GM18861 (cell line): ENCODE measurements at regions not wholly inside any gene's neighbourhood (a gene's known extent, or its start where the extent isn't known, plus 50 kb on each side); places are given as distances from the start of the nearest gene placed in this dataset.
"Not testable (repeated sequence)": the region's sequence is repeated elsewhere in the genome, so short reads cannot be mapped to it uniquely, and the experiment has no call there.

Experiments used
- ATAC-seq: cut with Tn5 transposase; IDR thresholded peaks from one replicate; pipeline ENCODE4 v1.9.1; 2021; ENCODE audit not compliant: unreplicated experiment

DNA sequence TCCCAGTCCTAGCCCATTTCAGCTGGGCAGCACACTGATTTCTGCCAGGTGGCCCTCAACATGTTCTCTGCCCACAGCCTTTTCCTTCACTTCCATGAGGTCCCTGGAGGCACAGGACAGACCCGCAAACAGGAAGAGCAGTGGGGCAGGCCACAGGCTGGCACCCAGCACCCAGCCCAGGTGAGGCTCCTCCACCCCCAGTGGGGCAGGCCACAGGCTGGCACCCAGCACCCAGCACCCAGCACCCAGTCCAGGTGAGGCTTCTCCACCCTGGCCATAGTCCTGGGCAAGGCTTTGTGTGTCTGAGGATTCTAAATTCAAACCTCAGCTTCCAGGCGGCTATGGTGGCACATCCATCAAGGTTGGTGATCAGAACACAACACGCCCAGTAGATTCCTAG is 1413.0 kb downstream of the BRD1 start:
- ATAC-seq = no peak

DNA sequence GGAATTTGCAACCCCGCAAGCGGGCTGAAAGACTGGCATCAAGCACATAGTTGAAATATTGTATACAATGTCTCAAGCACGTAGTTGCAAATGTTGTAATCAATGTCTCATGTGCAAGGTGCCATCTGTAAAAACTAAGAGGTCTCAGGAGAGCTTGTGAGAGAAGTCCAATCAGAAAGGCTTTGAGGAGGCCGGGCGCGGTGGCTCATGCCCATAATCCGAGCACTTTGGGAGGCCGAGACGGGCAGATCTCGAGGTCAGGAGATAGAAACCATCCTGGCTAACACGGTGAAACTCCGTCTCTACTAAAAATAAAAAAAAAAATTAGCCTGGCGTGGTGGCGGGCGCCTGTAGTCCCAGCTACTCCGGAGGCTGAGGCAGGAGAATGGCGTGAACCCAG is 1414.7 kb downstream of the BRD1 start:
- not testable (repeated sequence) for ATAC-seq

DNA sequence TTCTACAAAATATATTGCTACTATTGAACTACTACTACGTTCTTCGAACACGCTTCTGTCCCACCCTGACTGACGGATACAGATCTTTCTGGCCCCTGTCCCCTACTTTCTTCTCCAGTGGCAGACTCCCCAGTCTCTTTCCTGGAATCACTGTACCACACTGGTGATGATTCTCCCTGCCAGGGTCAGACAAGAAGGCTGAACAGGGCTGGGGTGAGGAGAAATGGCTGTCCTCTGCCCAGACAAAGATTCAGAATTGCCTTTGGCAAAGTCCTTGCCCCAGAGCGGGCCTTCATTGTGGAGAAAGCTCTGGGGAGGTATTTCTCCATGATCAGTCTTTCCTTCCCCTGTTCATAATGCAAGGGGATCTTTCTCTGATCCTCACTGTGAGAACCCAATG is 1417.1 kb downstream of the BRD1 start:
- no peak for ATAC-seq

DNA sequence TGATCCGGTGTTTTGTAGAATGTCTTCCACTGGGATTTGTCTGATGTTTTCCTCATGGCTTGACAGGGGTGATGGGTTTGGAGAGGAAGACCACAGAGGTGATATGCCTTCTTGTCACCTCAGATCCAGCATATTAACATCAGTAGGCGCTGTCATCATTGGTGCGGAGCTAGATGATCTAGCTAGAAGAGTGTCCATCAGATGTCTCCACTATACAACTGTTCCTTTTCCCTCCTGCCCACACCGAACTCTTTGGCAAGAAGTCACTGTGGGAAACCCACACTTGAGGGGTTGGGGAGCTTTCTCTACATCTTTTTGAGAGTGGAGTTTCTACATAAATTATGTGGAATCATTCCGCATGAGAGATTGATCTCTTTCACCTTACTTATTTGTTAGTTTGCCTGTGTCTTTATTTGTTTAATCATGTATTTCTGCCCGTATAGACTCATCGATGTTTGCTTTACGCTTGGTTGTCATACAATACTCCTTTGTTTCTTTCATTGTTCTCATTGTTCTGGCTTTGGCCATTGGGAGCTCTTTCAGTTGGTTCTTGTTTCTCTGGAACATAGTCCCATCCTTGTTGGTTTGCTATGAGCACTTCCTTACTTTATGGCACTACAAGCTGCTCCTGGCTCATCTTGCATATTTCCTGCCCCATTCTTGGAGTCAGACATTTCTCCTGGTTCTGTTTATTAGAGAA is 1420.3 kb downstream of the BRD1 start:
- ATAC-seq = no peak

DNA sequence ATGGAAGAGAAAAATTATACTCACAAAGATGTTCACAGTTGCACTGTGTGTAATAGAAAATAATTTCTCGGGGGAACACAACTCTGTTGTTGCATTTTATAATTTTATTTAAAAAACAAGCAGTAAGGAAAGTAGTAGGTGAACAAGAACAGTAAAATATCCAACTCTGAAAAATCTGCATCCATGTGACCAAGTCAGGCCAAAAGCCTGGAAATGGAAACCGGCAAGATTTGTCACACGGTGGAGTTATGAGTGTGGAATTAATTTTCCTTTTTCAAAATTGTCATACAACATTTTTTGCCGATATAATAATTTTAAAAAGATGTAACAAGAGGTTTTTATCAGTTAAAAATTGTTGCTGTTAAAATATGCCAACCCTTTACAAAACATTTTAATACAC is 1421.5 kb downstream of the BRD1 start:
- no peak for ATAC-seq

DNA sequence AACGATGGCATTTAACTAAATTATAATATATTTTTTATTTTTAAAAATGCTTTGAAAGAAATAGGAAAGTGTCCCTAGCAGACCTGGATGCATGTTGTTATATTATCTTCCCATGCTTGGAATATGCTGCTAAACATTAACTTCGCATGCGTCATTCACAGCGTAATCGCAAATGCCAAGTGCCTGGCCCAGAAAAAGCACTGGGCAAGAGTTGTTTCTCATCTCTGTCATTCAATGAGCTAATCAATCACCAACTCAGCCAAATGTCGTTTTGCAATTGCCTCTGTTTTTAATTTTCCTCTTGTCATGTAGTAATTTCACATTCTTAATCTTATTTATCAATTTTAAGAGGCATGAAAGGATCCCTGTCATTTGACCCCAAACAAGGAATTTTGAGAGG is 1421.9 kb downstream of the BRD1 start:
- ATAC-seq = no peak

DNA sequence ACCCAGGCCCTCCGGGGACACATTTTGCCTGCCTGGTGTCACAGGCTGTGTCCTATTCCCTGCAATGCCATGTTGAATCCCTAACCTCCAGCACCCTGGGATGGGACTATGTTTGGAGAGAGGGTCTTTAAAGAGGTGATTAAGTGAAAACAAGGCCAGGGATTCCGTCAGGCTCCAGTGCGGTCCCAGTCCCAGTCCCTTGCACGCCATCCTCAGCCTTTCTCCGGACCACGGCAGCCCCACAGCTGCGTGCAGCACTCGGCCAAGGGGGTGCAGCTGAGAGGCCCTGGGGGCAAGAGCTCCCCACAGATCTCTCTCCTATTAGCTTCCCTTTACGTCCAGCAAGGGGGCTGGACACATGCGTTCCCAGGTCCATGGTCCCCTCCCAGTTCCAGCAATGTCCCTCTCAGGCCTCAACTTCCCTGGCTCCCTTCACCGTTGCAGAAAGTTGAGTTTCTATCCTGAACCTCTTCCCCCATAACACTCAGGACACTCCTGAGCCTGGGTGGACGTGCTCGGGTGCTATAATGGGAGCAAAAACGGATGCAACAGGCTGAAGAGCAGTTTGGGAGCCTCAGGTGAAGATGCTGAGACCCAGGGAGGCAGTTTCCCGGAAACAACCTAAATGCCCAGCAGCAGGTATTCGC is 1422.7 kb downstream of the BRD1 start:
- ATAC-seq = no peak

DNA sequence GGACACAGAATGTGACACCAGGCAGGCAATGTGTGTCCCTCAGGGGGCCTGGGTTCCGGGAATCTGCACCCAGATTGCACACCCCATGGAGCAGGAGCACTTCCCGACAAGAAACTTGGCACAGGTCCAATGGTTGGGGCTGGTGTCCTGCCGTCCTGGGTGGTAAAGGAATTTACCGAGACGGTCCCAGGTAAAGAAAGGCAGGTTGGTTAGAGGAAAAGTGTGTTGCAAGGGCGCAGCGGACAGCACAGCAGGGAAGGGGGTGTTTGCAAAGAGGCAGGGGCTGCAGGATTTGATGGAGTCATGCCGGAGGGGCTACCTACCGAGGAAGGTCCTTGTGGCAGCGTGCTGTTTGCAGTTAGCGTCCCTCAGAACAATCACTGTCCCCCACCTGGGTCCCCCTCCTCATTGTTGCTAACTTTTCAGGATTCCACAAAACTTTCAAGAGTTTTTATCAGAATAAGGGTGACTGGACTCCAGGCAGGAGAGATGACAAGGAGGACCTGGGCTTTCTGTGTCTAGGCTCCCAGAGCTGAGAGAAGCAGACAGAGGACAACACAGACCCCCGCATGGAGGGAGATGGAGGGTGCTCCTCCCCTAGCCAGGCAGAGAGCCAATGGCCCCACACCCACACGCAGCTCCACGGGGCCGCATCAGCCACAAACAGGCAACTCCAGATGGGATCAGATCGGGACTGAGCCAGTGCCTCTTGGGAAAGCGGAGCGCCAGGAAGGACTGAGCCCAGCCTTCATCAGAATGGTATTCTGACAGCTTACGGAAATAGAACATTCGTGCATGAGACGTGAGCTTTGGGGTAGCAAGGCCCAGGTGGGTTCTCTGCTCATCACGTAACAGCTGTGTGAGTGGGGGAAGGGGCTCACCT is 1423.9 kb downstream of the BRD1 start:
- no peak for ATAC-seq

DNA sequence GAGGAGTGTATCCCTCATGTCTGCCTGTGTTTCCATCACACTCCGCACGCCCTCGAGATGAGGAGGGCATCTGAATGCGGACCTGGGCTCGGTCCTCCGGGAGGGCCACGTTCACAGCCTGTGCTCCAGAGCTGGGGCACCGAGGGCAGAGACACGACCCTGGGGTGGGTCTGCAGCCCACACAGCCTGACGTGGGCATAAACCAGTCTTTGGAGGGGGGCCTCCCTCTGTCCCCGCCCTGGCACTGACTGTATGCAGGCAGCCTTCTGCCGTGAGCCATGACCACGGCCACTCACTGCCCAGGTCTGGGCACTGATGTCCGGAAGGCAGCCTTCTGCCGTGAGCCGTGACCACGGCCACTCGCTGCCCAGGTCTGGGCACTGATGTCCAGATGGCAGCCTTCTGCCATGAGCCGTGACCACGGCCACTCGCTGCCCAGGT is 1425.1 kb downstream of the BRD1 start:
- ATAC-seq = no peak

DNA sequence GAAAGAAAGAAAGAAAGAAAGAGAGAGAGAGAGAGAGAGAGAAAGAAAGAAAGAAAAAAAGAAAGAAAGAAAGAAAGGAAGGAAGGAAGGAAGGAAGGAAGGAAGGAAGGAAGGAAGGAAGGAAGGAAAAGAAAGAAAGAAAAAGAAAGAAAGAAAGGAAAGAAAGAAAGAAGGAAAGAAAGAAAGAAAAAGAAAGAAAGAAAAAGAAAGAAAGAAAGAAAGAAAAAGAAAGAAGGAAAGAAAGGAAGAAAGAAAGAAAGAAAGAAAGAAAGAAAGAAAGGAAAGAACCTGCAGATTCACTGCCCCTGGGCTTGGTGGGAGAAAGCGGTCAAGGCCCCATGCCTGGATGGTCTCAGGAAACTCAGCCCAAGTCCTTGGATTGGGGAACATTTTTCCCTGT is 1426.2 kb downstream of the BRD1 start:
- ATAC-seq = not testable (repeated sequence)

DNA sequence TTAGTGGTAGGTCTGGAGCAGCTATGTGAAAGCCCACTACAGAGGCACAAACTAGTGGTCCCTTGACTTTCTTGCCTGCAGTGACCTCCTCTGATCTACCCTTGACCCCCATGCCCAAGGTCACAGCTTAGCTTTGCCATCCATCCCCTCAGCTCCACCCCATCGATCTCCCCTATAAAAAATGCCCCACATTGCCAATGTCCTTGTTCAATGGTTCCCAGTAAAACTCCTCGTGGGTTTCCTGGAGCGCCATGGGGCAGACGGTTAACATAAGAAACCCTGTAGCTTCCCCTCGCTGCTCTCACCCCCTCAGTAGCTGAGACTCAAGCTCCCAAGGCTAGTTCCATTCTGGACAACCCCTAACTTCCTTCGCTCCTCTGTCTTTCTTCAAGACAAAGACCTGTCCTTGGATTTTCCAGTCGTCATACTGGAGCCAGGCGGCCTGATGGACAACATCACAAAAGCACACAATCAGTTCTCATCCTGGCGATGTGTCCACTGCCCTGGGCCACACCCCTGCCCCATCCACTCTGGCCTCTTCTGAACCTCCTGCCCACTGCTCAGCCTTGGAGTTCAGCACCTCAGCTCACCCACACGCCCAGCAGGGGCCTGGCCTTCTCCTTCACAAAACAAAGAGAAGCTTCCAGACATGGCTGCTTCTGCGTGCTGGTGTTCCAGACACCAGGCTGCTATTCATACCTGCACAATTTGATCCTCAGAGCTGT is 1429.3 kb downstream of the BRD1 start:
- no peak for ATAC-seq

DNA sequence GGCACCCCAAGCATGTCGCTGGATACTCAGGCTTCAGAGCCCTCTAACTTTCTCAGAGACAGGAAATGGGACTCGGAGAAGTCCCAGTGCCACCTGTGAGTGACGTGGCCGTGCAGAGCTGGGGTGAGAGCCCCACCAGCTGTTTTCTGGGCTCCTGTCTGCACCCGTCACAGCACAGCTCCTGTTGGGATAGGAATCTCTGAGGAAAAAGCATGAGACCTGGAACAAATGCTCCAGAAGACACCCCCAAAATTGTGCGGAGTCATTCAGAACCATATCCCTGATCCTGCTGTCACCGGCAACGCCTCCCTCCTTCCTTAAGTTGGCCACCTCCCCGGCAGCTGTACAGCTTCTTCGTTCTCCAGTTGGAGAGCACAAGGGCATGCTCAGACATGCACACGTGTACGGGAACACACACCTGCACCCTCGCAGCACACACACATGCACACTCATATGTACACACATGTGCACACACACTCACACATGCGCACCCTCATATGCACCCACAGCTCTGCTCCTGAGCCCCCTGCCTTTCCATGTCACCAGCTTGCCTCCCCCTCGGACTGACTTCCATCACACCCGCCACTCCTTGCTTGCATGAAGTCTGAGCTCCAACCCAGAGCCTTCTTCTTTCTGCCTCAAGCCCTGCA is 1430.0 kb downstream of the BRD1 start:
- ATAC-seq = no peak

DNA sequence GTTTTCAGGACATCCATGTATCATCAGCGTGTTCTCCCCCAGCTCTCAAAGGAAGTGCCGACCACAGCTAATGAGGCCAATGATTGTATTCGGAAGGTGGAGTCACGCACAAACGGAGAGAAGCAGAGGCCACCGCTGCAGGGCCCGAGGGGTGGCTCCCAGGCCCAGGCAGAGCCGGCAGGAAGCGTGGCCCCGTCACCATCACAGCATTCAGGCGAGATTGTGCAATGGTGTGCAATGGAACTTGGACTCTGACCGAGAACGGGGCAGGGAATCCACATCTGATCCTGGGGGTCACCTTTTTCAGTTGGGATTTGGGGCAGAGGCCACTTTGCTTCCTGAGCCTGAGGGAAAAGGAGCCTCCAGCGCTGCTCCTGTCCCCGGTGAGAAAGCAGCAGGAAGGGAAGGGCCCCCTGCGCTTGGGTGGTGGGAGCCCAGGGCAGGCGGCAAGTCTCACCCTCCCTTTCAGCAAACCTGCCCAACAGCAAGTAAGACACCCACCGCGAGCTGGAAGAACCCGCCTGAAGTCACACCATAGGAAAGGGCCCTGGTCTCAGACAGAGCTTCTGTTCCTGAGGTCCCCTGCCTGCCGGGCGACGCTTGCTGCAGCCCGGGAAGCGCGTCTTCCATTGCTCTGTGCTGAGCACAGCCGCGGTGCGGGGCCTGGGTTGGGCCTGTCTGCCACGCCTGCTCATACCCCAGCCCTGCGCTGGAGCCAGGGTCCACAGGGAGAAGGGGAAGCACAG is 1430.7 kb downstream of the BRD1 start:
- ATAC-seq = no peak

DNA sequence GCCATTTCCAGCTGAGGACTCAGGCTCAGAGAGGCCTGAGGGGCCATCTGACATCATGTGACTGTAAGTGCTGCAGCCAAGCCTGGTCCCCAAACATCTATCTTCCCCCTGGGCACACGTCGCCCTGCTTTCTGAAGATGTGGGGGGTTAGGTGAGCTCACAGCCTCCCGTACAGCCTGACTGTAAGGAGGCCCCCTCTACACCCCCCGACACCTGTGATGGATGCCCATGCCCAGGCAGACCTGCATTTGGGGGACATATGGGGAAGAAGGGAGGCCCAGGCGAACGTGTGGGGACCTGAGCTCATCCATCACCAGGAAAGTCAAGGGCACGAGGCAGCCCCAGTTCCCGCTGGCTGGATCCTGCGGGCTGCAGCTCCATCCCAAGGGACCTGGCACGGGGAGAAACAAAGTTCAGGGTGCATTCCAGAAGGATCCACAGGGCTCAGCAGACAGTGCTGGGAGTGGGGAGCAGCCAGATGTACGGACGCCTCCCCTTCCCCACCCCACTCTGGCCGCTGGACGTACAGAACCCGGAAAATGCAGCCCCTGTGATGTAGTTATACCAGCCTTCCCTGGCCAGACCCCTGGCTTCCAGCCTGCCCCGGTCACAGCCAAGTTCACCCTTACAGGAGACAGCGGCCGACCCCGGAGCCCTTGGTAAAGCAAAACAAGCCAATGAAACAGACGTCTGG is 1431.4 kb downstream of the BRD1 start:
- ATAC-seq = no peak

DNA sequence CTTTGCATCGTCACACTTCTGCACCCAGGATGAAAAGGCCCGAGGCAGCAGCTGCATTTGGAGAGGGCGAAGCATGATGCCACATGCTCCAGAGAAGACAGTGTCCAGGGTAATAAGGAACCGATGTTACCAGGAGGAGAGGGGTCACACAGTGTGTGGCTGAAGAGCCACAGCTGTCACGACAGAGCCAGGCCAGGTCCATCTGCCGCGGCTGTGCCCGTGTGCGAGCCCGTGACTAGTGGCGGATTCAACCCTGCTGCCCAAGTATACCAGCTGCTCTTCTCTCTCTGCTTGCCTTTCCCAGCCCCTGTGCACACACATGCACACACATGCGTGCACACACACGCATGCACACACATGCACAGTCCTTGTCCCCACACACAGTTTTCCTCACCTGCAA is 1432.5 kb downstream of the BRD1 start:
- ATAC-seq = no peak

DNA sequence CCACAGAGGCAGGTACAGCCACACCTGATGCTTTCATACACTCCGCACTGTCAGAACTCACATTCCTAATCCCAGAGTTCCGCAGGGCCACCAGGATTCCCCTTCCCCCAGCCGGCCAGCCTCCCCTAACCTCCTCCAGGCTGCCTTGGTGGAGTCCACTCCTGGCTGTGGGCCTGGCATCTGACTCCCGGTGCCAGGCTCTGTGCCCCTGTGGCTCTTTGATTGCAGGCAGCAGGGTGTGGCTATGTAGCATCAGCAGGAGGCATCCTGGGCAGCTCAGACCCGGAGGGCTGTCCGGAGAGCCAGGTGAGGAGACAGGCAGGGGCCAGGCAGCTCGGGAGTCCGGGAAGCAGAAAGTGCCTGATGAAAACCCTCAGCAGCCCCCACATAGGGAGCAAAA is 1432.9 kb downstream of the BRD1 start:
- ATAC-seq = no peak

DNA sequence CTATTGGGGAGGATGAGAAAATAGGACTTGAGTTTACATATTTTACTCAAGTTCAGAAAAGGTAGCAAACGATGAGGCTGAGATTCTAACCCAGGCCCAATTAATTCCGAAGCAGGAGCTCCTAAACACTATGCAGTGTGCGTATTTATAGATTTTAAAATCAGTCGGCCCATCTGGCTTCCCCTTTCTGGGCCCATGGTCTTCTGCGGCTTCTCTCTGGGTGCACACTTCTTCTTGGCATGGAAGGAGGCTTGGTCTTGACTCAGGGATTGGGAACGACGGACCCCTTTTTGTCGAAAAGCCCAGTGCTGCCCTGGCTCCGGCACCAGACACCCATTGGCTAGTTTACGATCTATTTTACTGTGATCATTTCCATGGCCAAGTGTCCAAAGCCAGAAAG is 1433.8 kb downstream of the BRD1 start:
- ATAC-seq = no peak

DNA sequence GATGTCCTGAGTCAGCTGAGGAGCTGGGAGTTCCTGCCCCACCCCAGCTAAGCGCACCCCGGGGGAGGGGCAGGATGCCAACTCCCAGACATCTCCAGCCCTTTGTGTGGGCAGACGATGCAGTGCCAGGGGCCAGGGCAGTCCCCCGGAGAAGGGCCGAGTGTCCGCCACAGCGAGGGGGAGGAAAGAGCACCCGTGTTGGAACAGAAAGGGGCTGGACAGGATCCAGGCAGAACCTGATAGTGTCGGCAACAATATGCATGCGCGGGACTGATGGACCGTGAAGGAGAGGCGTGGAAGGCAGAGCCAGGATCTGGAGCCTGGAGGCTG is 1434.7 kb downstream of the BRD1 start:
- ATAC-seq = no peak

DNA sequence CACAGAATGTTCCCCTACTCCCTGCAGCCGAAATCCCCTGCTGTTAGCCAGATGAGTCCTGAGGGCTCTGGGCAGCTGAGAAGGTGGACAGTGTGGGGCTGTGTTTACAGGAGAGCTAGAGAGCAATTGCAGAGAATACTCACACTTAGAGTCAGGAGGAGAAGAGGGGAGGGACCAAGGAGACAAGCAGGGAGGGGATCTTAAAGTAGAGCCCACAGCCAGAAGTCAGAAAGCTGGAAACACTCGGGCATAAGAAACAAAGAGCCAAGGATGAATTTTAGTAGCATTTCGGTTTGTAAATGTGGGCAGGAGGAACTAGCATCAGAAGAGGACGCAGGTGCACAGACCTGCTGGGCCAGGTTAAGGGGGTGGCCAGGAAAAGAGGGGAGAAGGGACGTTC is 1435.9 kb downstream of the BRD1 start:
- ATAC-seq = no peak
